ENCODE measurements at regions not wholly inside any gene's neighbourhood (a gene's known extent, or its start where the extent isn't known, plus 50 kb on each side); places are given as distances from the start of the nearest gene placed in this dataset.

GRCh38 chr12:41967668-41968500, 176.8 kb downstream of the GXYLT1 start:
- Mint-ChIP-seq H3K4me1 (ENCODE audit: low read depth) (no peaks in the 10 kb centered on the region), H3K4me3 (no peak overlapping the region), H3K27me3 (peaks cover 6% of the 10 kb centered on the region), H3K36me3 (no peaks in the 10 kb centered on the region), H3K27ac (no peak overlapping the region), H3K9me3 (ENCODE audit: low read depth) (no peaks in the 10 kb centered on the region)

GRCh38 chr12:41966916-41967315, 177.8 kb downstream of the GXYLT1 start:
- Mint-ChIP-seq H3K36me3 (no peaks in the 10 kb centered on the region), H3K4me1 (ENCODE audit: low read depth) (no peaks in the 10 kb centered on the region), H3K4me3 (no peak overlapping the region), H3K27me3 (peaks cover 6% of the 10 kb centered on the region), H3K9me3 (ENCODE audit: low read depth) (no peaks in the 10 kb centered on the region), H3K27ac (no peak overlapping the region)

GRCh38 chr12:41966001-41966400, 178.7 kb downstream of the GXYLT1 start:
- Mint-ChIP-seq H3K4me3 (no peak overlapping the region), H3K27ac (no peak overlapping the region), H3K9me3 (ENCODE audit: low read depth) (no peaks in the 10 kb centered on the region), H3K27me3 (peaks cover 6% of the 10 kb centered on the region), H3K36me3 (no peaks in the 10 kb centered on the region), H3K4me1 (ENCODE audit: low read depth) (no peaks in the 10 kb centered on the region)

DNA sequence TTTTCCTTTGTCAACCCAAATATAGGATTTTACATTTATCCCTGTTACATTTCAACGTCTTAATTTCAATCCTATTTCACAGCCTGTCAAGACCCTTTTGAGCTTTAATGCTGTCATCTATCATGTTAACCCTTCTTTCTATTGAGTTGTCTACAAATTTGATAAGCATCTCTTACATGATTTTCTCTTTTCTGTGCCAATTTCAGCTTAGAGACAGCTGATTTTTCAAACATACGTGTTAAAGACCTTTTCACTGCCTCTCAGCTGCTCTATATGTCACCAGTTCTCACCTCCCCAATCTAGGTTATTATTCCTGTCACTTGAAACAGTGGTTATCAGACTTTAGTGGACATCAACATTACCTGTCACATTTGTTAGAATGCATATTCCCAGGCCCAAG, 181.3 kb downstream of the GXYLT1 start:
- Mint-ChIP-seq H3K4me3 (no peak overlapping the region), H3K27ac (no peak overlapping the region), H3K9me3 (ENCODE audit: low read depth) (no peaks in the 10 kb centered on the region), H3K36me3 (no peaks in the 10 kb centered on the region), H3K27me3 (peaks cover 6% of the 10 kb centered on the region), H3K4me1 (ENCODE audit: low read depth) (no peaks in the 10 kb centered on the region)

DNA sequence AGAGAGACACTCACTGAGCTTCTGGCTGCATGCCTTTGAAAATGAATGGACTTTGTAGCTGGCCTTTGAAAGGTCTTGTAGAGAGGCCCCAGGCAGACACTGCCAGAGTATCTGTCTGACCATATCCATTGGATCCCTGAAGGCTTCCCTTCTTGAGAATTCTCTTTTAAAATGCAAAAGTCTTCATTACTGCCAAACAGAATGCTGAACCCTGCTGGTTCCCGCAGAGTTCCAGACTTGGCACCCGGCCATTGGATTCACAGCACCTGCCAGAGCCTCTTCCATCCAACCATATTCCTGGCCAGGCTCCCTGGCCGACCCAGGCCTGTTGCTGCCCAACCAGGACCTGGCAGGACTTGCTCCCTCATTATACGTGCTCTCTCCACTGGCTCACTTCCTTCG, 182.5 kb downstream of the GXYLT1 start:
- no peak overlapping the region for H3K4me3 Mint-ChIP-seq
- H3K27ac Mint-ChIP-seq: no peak overlapping the region
- H3K27me3 Mint-ChIP-seq: peaks cover 7% of the 10 kb centered on the region
- no peaks in the 10 kb centered on the region for H3K4me1 Mint-ChIP-seq (ENCODE audit: low read depth)
- H3K36me3 Mint-ChIP-seq: no peaks in the 10 kb centered on the region
- H3K9me3 Mint-ChIP-seq (ENCODE audit: low read depth): no peaks in the 10 kb centered on the region

- H3K4me1 Mint-ChIP-seq (ENCODE audit: low read depth): no peaks in the 10 kb centered on the region
- no peaks in the 10 kb centered on the region for H3K36me3 Mint-ChIP-seq
- no peak overlapping the region for H3K27ac Mint-ChIP-seq
- no peaks in the 10 kb centered on the region for H3K9me3 Mint-ChIP-seq (ENCODE audit: low read depth)
- peaks cover 2% of the 10 kb centered on the region for H3K27me3 Mint-ChIP-seq
- no peak overlapping the region for H3K4me3 Mint-ChIP-seq
These were observed 185.4 kb downstream of the GXYLT1 start for GRCh38 chr12:41959271-41959670.

GRCh38 chr12:41956353-41956752, 188.3 kb downstream of the GXYLT1 start:
- no peaks in the 10 kb centered on the region for H3K4me1 Mint-ChIP-seq (ENCODE audit: low read depth)
- H3K36me3 Mint-ChIP-seq: no peaks in the 10 kb centered on the region
- no peaks in the 10 kb centered on the region for H3K9me3 Mint-ChIP-seq (ENCODE audit: low read depth)
- H3K27me3 Mint-ChIP-seq: peaks cover 2% of the 10 kb centered on the region
- no peak overlapping the region for H3K27ac Mint-ChIP-seq
- no peak overlapping the region for H3K4me3 Mint-ChIP-seq

DNA sequence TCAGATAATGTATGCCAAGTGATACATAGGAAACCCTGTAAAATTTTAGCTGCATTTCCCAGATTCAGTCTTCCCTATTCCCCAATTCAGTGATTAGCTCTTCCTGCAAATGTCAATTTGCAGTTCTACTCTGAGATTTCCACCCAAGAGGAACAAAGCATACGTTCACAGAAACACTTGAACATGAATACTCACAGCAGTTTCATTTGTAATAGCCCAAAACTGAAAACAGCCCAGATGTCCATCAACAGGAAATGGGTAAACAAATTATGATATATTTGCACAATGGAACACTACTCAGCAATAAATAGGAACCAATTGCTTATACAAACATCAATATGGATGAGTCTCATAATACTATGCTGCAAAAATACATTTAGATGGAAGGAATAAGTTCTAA, 194.2 kb downstream of the GXYLT1 start:
- no peaks in the 10 kb centered on the region for H3K36me3 Mint-ChIP-seq

DNA sequence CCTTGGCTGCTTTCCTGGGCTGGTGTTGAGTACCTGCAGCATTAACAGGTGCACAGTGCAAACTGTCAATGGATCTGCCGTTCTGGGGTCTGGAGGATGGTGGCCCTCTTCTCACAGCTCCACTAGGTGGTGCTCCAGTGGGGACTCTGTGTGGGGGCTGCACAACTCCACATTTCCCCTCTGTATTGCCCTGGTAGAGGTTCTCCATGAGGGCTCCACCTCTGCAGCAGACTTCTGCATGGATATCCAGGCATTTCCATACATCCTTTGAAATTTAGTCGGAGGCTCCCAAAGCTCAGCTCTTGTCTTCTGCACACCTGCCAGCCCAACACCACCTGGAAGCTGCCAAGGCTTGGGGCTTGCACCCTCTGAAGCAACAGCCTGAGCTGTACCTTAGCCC, 198.6 kb downstream of the GXYLT1 start:
- no peaks in the 10 kb centered on the region for H3K36me3 Mint-ChIP-seq
- no peak overlapping the region for H3K4me3 Mint-ChIP-seq
- H3K4me1 Mint-ChIP-seq (ENCODE audit: low read depth): no peaks in the 10 kb centered on the region
- no peak overlapping the region for H3K27ac Mint-ChIP-seq
- peaks cover 7% of the 10 kb centered on the region for H3K9me3 Mint-ChIP-seq (ENCODE audit: low read depth)
- peaks cover 11% of the 10 kb centered on the region for H3K27me3 Mint-ChIP-seq

More for the DNA sequence above, 194.2 kb downstream of the GXYLT1 start:
- Mint-ChIP-seq H3K4me3 (no peak overlapping the region), H3K9me3 (ENCODE audit: low read depth) (peaks cover 7% of the 10 kb centered on the region), H3K27me3 (peaks cover 11% of the 10 kb centered on the region), H3K27ac (no peak overlapping the region), H3K4me1 (ENCODE audit: low read depth) (no peaks in the 10 kb centered on the region)

DNA sequence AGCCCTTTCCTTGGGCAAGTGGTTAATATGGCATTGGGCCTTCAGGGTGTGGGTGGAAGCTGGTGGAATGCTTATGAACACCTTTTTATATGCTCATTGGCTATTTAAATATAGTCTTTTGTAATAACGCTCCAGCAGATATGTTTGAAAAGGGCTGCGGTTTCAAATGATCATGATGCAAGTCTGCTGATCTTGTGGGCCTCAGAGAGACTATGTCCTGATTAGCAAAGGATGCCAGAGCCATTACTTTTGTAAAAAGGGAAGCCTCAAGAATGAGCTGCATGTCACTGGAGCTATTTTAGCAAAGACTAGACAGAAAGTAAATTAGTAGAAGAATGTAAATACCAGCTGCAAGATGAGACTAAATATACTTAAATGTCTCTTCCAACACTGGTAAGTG, 200.5 kb downstream of the GXYLT1 start:
- Mint-ChIP-seq H3K4me3 (no peak overlapping the region), H3K27ac (no peak overlapping the region), H3K36me3 (no peaks in the 10 kb centered on the region), H3K4me1 (ENCODE audit: low read depth) (no peaks in the 10 kb centered on the region), H3K27me3 (peaks cover 8% of the 10 kb centered on the region), H3K9me3 (ENCODE audit: low read depth) (peaks cover 7% of the 10 kb centered on the region)

GRCh38 chr12:41943671-41944070, 201.0 kb downstream of the GXYLT1 start:
- no peak overlapping the region for H3K4me3 Mint-ChIP-seq
- peaks cover 7% of the 10 kb centered on the region for H3K9me3 Mint-ChIP-seq (ENCODE audit: low read depth)
- no peaks in the 10 kb centered on the region for H3K4me1 Mint-ChIP-seq (ENCODE audit: low read depth)
- H3K27me3 Mint-ChIP-seq: peaks cover 8% of the 10 kb centered on the region
- no peaks in the 10 kb centered on the region for H3K36me3 Mint-ChIP-seq
- no peak overlapping the region for H3K27ac Mint-ChIP-seq

GRCh38 chr12:41942354-41942753, 202.3 kb downstream of the GXYLT1 start:
- Mint-ChIP-seq H3K27ac (no peak overlapping the region), H3K4me3 (no peak overlapping the region), H3K9me3 (ENCODE audit: low read depth) (peaks cover 7% of the 10 kb centered on the region), H3K36me3 (no peaks in the 10 kb centered on the region), H3K27me3 (peaks cover 11% of the 10 kb centered on the region), H3K4me1 (ENCODE audit: low read depth) (no peaks in the 10 kb centered on the region)

- H3K27ac Mint-ChIP-seq: no peak overlapping the region
- no peaks in the 10 kb centered on the region for H3K36me3 Mint-ChIP-seq
- no peak overlapping the region for H3K4me3 Mint-ChIP-seq
- H3K4me1 Mint-ChIP-seq (ENCODE audit: low read depth): no peaks in the 10 kb centered on the region
- no peaks in the 10 kb centered on the region for H3K9me3 Mint-ChIP-seq (ENCODE audit: low read depth)
- peaks cover 10% of the 10 kb centered on the region for H3K27me3 Mint-ChIP-seq
These were observed 203.6 kb downstream of the GXYLT1 start for GRCh38 chr12:41941079-41941478.

DNA sequence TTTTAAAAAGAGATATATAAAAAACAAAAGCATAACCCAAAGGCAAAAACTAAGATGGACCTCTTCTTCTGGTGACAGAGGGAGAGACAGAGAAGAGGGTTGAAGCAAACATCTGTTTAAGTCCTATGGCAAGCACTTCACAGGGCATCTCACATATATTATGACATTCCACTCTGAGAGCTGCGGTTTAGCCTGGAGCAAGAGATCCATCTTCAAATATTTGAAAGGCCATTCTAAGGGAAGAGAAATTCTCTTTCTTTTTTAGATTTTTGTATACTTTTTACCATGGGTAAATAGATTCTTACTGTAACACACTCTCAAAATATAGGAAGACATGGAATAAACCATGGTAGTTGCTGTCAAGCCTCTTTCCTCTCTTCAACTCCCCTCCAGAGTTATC, 204.1 kb downstream of the GXYLT1 start:
- no peaks in the 10 kb centered on the region for H3K4me1 Mint-ChIP-seq (ENCODE audit: low read depth)
- H3K36me3 Mint-ChIP-seq: no peaks in the 10 kb centered on the region
- H3K9me3 Mint-ChIP-seq (ENCODE audit: low read depth): no peaks in the 10 kb centered on the region
- no peak overlapping the region for H3K4me3 Mint-ChIP-seq
- H3K27me3 Mint-ChIP-seq: peaks cover 11% of the 10 kb centered on the region
- H3K27ac Mint-ChIP-seq: no peak overlapping the region

DNA sequence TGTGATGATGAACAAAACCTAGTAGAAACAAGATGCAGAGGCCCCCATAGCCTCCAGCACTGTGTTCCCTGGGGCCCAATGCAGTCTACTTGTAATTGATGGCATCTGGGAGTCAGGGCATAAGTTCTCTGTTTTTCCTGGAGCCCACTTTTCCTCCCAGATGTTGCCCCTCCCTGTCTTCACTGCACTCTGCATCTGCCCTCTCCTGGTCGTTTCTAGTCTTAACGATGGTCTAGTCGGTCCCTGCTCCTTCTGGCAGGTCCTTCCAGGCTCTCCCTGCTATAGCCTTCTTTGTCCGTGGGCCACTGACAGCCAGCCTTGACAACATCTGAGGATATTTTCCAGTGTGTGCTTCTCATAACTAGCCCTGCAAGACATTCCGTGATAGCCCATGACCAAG, 208.3 kb downstream of the GXYLT1 start:
- H3K27me3 Mint-ChIP-seq: peaks cover 27% of the 10 kb centered on the region
- H3K9me3 Mint-ChIP-seq (ENCODE audit: low read depth): no peaks in the 10 kb centered on the region
- no peak overlapping the region for H3K27ac Mint-ChIP-seq
- no peak overlapping the region for H3K4me3 Mint-ChIP-seq
- peaks cover 8% of the 10 kb centered on the region for H3K4me1 Mint-ChIP-seq (ENCODE audit: low read depth)
- no peaks in the 10 kb centered on the region for H3K36me3 Mint-ChIP-seq

- H3K36me3 Mint-ChIP-seq: no peaks in the 10 kb centered on the region
These were observed 208.8 kb downstream of the GXYLT1 start for GRCh38 chr12:41935911-41936310.

More at GRCh38 chr12:41935911-41936310, 208.8 kb downstream of the GXYLT1 start:
- Mint-ChIP-seq H3K9me3 (ENCODE audit: low read depth) (no peaks in the 10 kb centered on the region), H3K4me1 (ENCODE audit: low read depth) (peaks cover 12% of the 10 kb centered on the region), H3K27me3 (peaks cover 31% of the 10 kb centered on the region), H3K27ac (no peak overlapping the region), H3K4me3 (no peak overlapping the region)
